ENCODE measurements at regions not wholly inside any gene's neighbourhood (a gene's known extent, or its start where the extent isn't known, plus 50 kb on each side); places are given as distances from the start of the nearest gene placed in this dataset.
"Not testable (repeated sequence)": the region's sequence is repeated elsewhere in the genome, so short reads cannot be mapped to it uniquely, and the experiment has no call there.

DNA sequence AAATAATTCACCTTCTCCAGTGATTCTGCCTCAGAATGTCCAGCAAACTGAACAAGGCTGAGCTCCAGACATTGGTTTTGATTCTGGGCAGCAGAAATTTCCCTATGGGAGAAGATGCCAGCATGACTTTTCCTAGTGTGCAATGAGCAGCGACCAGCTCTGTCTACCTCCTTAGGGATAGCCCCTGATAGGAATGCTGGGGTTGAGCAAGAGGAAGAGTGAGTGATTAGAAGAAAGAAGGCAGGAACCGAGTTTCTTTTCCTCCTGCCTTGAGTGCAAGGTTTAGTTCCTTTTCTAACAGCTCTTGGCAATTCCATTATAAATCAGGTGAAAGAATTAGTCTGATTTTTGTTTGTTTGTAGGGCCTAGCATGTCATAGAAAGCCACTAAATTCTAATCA lies 379.0 kb downstream of the DAD1 start:
- Histone ChIP-seq H3K27me3 (no peaks in the 10 kb centered on the region), H3K27ac (no peak overlapping the region), H3K4me3 (no peak overlapping the region), H3K4me1 (no peaks in the 10 kb centered on the region), H3K36me3 (ENCODE audit: low read depth, missing control alignments) (no peaks in the 10 kb centered on the region), H3K9me3 (no peaks in the 10 kb centered on the region)
- WGBS, 2 donors = 30 to 38% methylated on average over 2 of the region's 2 CpGs
- intact Hi-C loops (cut with DNase I; ENCODE audit: low total_unique reads) = no loop called here
- TF ChIP-seq, protein P1, sequence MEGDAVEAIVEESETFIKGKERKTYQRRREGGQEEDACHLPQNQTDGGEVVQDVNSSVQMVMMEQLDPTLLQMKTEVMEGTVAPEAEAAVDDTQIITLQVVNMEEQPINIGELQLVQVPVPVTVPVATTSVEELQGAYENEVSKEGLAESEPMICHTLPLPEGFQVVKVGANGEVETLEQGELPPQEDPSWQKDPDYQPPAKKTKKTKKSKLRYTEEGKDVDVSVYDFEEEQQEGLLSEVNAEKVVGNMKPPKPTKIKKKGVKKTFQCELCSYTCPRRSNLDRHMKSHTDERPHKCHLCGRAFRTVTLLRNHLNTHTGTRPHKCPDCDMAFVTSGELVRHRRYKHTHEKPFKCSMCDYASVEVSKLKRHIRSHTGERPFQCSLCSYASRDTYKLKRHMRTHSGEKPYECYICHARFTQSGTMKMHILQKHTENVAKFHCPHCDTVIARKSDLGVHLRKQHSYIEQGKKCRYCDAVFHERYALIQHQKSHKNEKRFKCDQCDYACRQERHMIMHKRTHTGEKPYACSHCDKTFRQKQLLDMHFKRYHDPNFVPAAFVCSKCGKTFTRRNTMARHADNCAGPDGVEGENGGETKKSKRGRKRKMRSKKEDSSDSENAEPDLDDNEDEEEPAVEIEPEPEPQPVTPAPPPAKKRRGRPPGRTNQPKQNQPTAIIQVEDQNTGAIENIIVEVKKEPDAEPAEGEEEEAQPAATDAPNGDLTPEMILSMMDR (IDR thresholded peaks at IDR 0.05) = no peak
- TF ChIP-seq POLR2A (IDR thresholded peaks at IDR 0.05) = no peak
- no peak for DNase-seq

DNA sequence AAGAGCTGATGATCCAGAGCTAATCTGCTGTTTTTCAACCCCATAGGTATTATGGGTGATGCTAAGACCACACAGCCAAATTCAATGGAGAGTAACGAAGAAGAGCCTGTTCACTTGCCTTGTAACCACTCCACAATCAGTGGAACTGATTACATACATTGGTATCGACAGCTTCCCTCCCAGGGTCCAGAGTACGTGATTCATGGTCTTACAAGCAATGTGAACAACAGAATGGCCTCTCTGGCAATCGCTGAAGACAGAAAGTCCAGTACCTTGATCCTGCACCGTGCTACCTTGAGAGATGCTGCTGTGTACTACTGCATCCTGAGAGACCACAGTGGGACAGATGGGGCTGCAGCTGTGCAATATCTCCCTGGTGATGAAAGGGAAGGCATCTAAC lies 386.0 kb downstream of the DAD1 start:
- Histone ChIP-seq H3K9me3 (no peaks in the 10 kb centered on the region), H3K27ac (no peak overlapping the region), H3K36me3 (ENCODE audit: low read depth, missing control alignments) (no peaks in the 10 kb centered on the region), H3K4me3 (no peak overlapping the region), H3K4me1 (no peaks in the 10 kb centered on the region), H3K27me3 (no peaks in the 10 kb centered on the region)
- 86 to 90% methylated on average over 5 of the region's 5 CpGs for WGBS, 2 donors
- intact Hi-C loops (cut with DNase I; ENCODE audit: low total_unique reads) = no loop called here
- DNase-seq = no peak
- TF ChIP-seq, protein P1 (IDR thresholded peaks at IDR 0.05) = no peak
- no peak for TF ChIP-seq POLR2A (IDR thresholded peaks at IDR 0.05)

DNA sequence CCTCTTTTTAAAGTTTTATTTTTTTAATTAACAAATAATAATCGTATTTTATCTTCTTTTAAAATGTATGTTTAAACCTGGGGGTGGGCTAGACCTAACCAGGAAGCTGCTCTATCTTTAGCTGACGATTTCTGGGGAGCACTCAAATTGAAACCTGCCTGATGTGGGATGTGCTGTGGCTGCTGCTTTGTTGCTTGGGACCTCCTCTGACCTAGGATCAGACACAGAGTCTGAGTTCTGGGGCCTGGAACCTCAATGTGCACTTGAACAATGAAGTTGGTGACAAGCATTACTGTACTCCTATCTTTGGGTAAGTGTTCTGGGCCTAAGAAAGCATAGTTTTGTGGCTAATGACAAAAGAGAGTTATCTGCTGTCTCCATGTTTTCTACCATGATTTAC lies 386.7 kb downstream of the DAD1 start:
- no peaks in the 10 kb centered on the region for H3K9me3 ChIP-seq
- TF ChIP-seq POLR2A (IDR thresholded peaks at IDR 0.05) = no peak
- H3K27ac ChIP-seq = no peak overlapping the region
- H3K4me3 ChIP-seq = no peak overlapping the region
- no peaks in the 10 kb centered on the region for H3K27me3 ChIP-seq
- intact Hi-C loops (cut with DNase I; ENCODE audit: low total_unique reads) = no loop called here
- no peaks in the 10 kb centered on the region for H3K4me1 ChIP-seq
- 70 to 76% methylated on average over 2 of the region's 2 CpGs for WGBS, 2 donors
- no peak for DNase-seq
- no peaks in the 10 kb centered on the region for H3K36me3 ChIP-seq (ENCODE audit: low read depth, missing control alignments)

DNA sequence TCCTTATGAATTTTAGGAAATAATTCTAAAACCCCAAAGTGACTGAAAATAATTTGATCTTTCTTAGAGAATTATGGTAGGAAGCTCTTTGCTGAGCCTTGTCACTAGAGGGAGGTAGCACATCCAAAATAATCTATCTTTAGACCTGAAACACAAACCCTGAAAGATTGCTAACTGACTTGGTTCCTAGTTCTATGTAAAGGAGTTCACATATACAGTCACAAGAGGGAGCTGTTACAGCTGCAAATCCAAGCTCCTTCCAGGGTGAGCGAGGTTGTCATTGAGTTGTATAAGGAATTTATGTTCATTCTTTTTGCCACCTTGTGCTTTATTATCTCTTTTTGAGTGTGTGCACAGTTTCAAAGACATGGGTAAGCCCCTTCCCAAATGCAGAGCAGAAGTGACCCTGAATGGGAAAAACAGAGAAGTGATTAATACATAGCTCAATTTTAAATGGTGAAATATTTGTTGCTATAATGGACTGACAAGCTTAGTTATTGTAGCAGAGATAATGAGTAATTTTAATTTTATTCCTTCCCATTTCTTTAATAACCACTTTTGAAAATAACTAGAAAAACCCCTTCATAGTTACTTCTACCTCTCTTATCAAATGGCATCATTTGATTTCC lies 387.9 kb downstream of the DAD1 start:
- Histone ChIP-seq H3K27me3 (no peaks in the 10 kb centered on the region), H3K36me3 (ENCODE audit: low read depth, missing control alignments) (no peaks in the 10 kb centered on the region), H3K4me1 (no peaks in the 10 kb centered on the region), H3K27ac (no peak overlapping the region), H3K9me3 (no peaks in the 10 kb centered on the region), H3K4me3 (no peak overlapping the region)
- 29 to 33% methylated on average over 1 of the region's 1 CpG for WGBS, 2 donors
- TF ChIP-seq, protein P1 (IDR thresholded peaks at IDR 0.05) = peak in 2 of 3 experiments; percentile 33 to 36
- TF ChIP-seq POLR2A (IDR thresholded peaks at IDR 0.05) = no peak
- intact Hi-C loops (cut with DNase I; ENCODE audit: low total_unique reads) = no loop called here
- peak; percentile 17 for DNase-seq

DNA sequence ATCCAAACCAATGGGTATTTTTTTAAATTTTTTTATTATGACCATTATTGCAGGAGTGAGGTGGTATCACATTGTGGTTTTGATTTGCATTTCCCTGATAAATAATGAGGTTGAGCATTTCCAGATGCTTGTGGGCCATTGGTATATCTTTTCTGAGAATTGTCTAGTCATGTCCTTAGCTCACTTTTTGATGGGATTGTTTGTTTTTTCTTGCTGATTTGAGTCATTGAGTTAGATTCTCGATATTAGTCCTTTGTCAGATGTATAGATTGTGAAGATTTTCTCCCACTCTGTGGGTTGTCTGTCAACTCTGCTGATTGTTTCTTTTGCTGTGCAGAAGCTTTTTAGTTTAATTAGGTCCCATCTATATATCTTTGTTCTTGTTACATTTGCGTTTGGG lies 388.9 kb downstream of the DAD1 start:
- H3K36me3 ChIP-seq (ENCODE audit: low read depth, missing control alignments); DNase-seq; intact Hi-C loops (cut with DNase I; ENCODE audit: low total_unique reads); H3K4me3 ChIP-seq; H3K4me1 ChIP-seq; H3K9me3 ChIP-seq; H3K27ac ChIP-seq; H3K27me3 ChIP-seq: not testable (repeated sequence)
- WGBS, 2 donors = 79 to 87% methylated on average over 2 of the region's 2 CpGs

DNA sequence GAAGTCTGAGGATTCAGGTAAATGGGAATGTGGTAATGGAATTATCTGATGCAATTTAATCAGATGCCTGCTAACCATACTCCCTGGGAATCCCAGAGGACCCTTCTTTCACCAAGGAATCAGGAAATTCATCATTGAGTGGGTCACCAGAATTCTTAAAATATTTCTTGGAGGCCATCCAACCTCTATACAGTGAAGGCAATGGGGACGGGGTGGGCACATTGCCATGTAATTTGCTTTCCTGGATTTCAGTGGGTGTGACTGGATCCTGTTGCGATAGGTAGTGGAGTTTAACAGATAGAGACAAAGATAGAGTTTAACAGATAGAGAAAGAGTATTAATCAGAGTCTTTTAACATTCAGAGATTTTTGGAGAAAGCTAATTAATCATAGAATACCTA lies 394.4 kb downstream of the DAD1 start:
- Histone ChIP-seq H3K27me3 (no peaks in the 10 kb centered on the region), H3K4me3 (no peak overlapping the region), H3K36me3 (ENCODE audit: low read depth, missing control alignments) (no peaks in the 10 kb centered on the region), H3K9me3 (no peaks in the 10 kb centered on the region), H3K4me1 (no peaks in the 10 kb centered on the region), H3K27ac (no peak overlapping the region)
- WGBS, 2 donors = 74 to 76% methylated on average over 2 of the region's 2 CpGs
- DNase-seq = no peak
- TF ChIP-seq POLR2A (IDR thresholded peaks at IDR 0.05) = no peak
- TF ChIP-seq, protein P1 (IDR thresholded peaks at IDR 0.05) = no peak
- intact Hi-C loops (cut with DNase I; ENCODE audit: low total_unique reads) = no loop called here
